Fibroblast of lung (primary cell): ENCODE measurements at regions not wholly inside any gene's neighbourhood (a gene's known extent, or its start where the extent isn't known, plus 50 kb on each side); places are given as distances from the start of the nearest gene placed in this dataset.

Experiments used
- DNase-seq, 2 donors: peaks; one replicate each; pipeline versions ENCODE4 v3.0.0 to v3.0.0-alpha.2; 2010; ENCODE audit warnings: low read depth in 2 of 2
- H2AFZ ChIP-seq: 2 replicates; pipeline ENCODE4 v1.5.1; 2012; ENCODE audit warnings: low read length, control low read depth, inconsistent platforms
- H3K27ac ChIP-seq: 2 replicates; pipeline ENCODE4 v1.5.1; 2011; ENCODE audit warnings: low read length, control low read depth; ENCODE audit not compliant: insufficient read depth
- H3K27me3 ChIP-seq: 2 replicates; pipeline ENCODE4 v1.5.1; 2011; ENCODE audit warnings: mild to moderate bottlenecking, low read length; ENCODE audit not compliant: control insufficient read depth, insufficient read depth
- H3K36me3 ChIP-seq: 2 replicates; pipeline ENCODE4 v1.5.1; 2011; ENCODE audit warnings: low read length; ENCODE audit not compliant: control insufficient read depth, insufficient read depth
- H3K4me1 ChIP-seq: 2 replicates; pipeline ENCODE4 v1.5.1; 2011; ENCODE audit warnings: low read length; ENCODE audit not compliant: control insufficient read depth, insufficient read depth; ENCODE audit errors: extremely low read depth
- H3K4me2 ChIP-seq: 2 replicates; pipeline ENCODE4 v1.5.1; 2011; ENCODE audit warnings: low read length, control low read depth; ENCODE audit not compliant: insufficient read depth; ENCODE audit errors: extremely low read depth
- H3K4me3 ChIP-seq, 4 experiments: fragments of 200-600 bp in 1 of 4; sonication (generic) in 1 of 4; replicated peaks in 1 of 4; 2 replicates each; pipeline ENCODE4 v1.5.1; 2011 to 2016; ENCODE audit warnings: low read length in 4 of 4, low read depth in 3 of 4, mild to moderate bottlenecking in 3 of 4, control low read depth in 2 of 4, inconsistent platforms in 1 of 4, mixed read lengths in 1 of 4; ENCODE audit not compliant: insufficient read depth in 1 of 4; ENCODE audit errors: control extremely low read depth in 1 of 4
- H3K79me2 ChIP-seq: 2 replicates; pipeline ENCODE4 v1.5.1; 2012; ENCODE audit warnings: mild to moderate bottlenecking, low read length, inconsistent platforms; ENCODE audit not compliant: control insufficient read depth, insufficient read depth
- H3K9ac ChIP-seq: 2 replicates; pipeline ENCODE4 v1.5.1; 2011; ENCODE audit warnings: mild to moderate bottlenecking, low read length, control low read depth; ENCODE audit not compliant: insufficient read depth
- H3K9me3 ChIP-seq: 2 replicates; pipeline ENCODE4 v1.5.1; 2012; ENCODE audit warnings: low read depth, low read length; ENCODE audit not compliant: control insufficient read depth, insufficient read depth
- H4K20me1 ChIP-seq: 2 replicates; pipeline ENCODE4 v1.5.1; 2011; ENCODE audit warnings: low read length; ENCODE audit not compliant: control insufficient read depth, insufficient read depth; ENCODE audit errors: extremely low read depth
- CTCF ChIP-seq, 2 donors: IDR thresholded peaks in 1 of 2; conservative IDR thresholded peaks in 1 of 2; 1 replicate in 1 of 2; 2 replicates in 1 of 2; pipeline ENCODE4 v1.5.1; 2011 to 2012; ENCODE audit warnings: low read length in 2 of 2, control low read depth in 1 of 2, inconsistent platforms in 1 of 2, low read depth in 1 of 2, mild to moderate bottlenecking in 1 of 2
- EZH2 ChIP-seq: IDR thresholded peaks from 2 replicates; pipeline ENCODE4 v1.5.1; 2012; ENCODE audit warnings: low read length, control low read depth, mild to moderate bottlenecking; ENCODE audit errors: missing control alignments

GRCh38 chr1:47593598-47594285 lies 155.9 kb downstream of the FOXD2 start:
- no peak overlapping the region for H3K4me2 ChIP-seq
- no peaks in the 10 kb centered on the region for H3K36me3 ChIP-seq
- TF ChIP-seq CTCF (conservative IDR thresholded peaks at IDR 0.05 in 1 of 2, IDR thresholded peaks at IDR 0.05 in 1 of 2; ENCODE audit: low read depth in 1 of 2, low read length in 2 of 2) (no peak), EZH2 (no peak)
- no peak for DNase-seq
- no peaks in the 10 kb centered on the region for H3K9me3 ChIP-seq
- H2AFZ ChIP-seq, result no peak overlapping the region
- no peak overlapping the region for H3K4me3 ChIP-seq
- H3K27ac ChIP-seq, result no peak overlapping the region
- H3K27me3 ChIP-seq, result no peaks in the 10 kb centered on the region
- no peaks in the 10 kb centered on the region for H3K79me2 ChIP-seq
- no peaks in the 10 kb centered on the region for H3K4me1 ChIP-seq
- no peak overlapping the region for H3K9ac ChIP-seq
- no peaks in the 10 kb centered on the region for H4K20me1 ChIP-seq

GRCh38 chr1:47594627-47595026 lies 156.8 kb downstream of the FOXD2 start:
- Histone ChIP-seq H3K4me1 (no peaks in the 10 kb centered on the region), H3K27ac (no peak overlapping the region), H3K9me3 (no peaks in the 10 kb centered on the region), H4K20me1 (no peaks in the 10 kb centered on the region), H2AFZ (no peak overlapping the region), H3K36me3 (no peaks in the 10 kb centered on the region), H3K4me3 (no peak overlapping the region), H3K79me2 (no peaks in the 10 kb centered on the region), H3K9ac (no peak overlapping the region), H3K27me3 (no peaks in the 10 kb centered on the region), H3K4me2 (no peak overlapping the region)
- DNase-seq, result no peak
- TF ChIP-seq EZH2 (no peak), CTCF (conservative IDR thresholded peaks at IDR 0.05 in 1 of 2, IDR thresholded peaks at IDR 0.05 in 1 of 2; ENCODE audit: low read depth in 1 of 2, low read length in 2 of 2) (no peak)

GRCh38 chr1:47596328-47596727 lies 158.5 kb downstream of the FOXD2 start:
- Histone ChIP-seq H3K36me3 (no peaks in the 10 kb centered on the region), H3K4me1 (no peaks in the 10 kb centered on the region), H3K27ac (no peak overlapping the region), H4K20me1 (no peaks in the 10 kb centered on the region), H3K4me3 (no peak overlapping the region), H3K9ac (no peak overlapping the region), H3K27me3 (no peaks in the 10 kb centered on the region), H2AFZ (no peak overlapping the region), H3K9me3 (no peaks in the 10 kb centered on the region), H3K79me2 (no peaks in the 10 kb centered on the region), H3K4me2 (no peak overlapping the region)
- DNase-seq, result no peak
- no peak for TF ChIP-seq CTCF (conservative IDR thresholded peaks at IDR 0.05 in 1 of 2, IDR thresholded peaks at IDR 0.05 in 1 of 2; ENCODE audit: low read depth in 1 of 2, low read length in 2 of 2)
- TF ChIP-seq EZH2, result no peak
